B cell (primary cell): ENCODE measurements at regions not wholly inside any gene's neighbourhood (a gene's known extent, or its start where the extent isn't known, plus 50 kb on each side); places are given as distances from the start of the nearest gene placed in this dataset.
"Not testable (repeated sequence)": the region's sequence is repeated elsewhere in the genome, so short reads cannot be mapped to it uniquely, and the experiment has no call there.

Experiments used
- ATAC-seq: fragments of 200-7000 bp; cut with Tn5 transposase; one replicate; pipeline ENCODE4 v1.10.0; 2021; ENCODE audit warnings: low read depth, mild to moderate bottlenecking, moderate number of reproducible peaks, moderate library complexity
- CTCF ChIA-PET: fragments of 350-600 bp; sonication (Branson Sonifier 250); formaldehyde crosslinking; loops from one replicate; lab custom pipeline; 2021; ENCODE audit warnings: antibody characterized with exemption, inconsistent platforms; lab: Charles Lee
- POLR2A ChIA-PET: fragments of 350-600 bp; sonication (Branson Sonifier 250); formaldehyde crosslinking; loops from one replicate; lab custom pipeline; 2021; ENCODE audit warnings: antibody characterized with exemption; lab: Charles Lee
- DNase-seq: peaks from one replicate; pipeline ENCODE4 v3.0.0; 2013
- H2AFZ ChIP-seq: 2 replicates; pipeline ENCODE4 v1.6.1; 2012; ENCODE audit warnings: mild to moderate bottlenecking, low read depth, low read length; ENCODE audit not compliant: insufficient read depth, poor library complexity, severe bottlenecking
- H3K27ac ChIP-seq, 2 donors: 1 replicate in 1 of 2; 2 replicates in 1 of 2; pipeline ENCODE4 v1.5.1; 2012 to 2013; ENCODE audit warnings: low read length in 2 of 2, mild to moderate bottlenecking in 2 of 2, moderate library complexity in 1 of 2
- H3K27me3 ChIP-seq, 4 experiments: fragments of 200-600 bp in 1 of 4; sonication (generic) in 1 of 4; replicated peaks in 1 of 4; 1 replicate in 2 of 4; 2 replicates in 2 of 4; pipeline versions ENCODE4 v1.6.1 to v1.7.0; 2013 to 2016; ENCODE audit warnings: low read length in 3 of 4, mild to moderate bottlenecking in 2 of 4, mixed read lengths in 1 of 4, moderate library complexity in 1 of 4; ENCODE audit not compliant: insufficient read depth in 4 of 4, control insufficient read depth in 3 of 4; ENCODE audit errors: control extremely low read depth in 1 of 4
- H3K36me3 ChIP-seq, 2 experiments: replicated peaks in 1 of 2; 1 replicate in 1 of 2; 2 replicates in 1 of 2; pipeline versions ENCODE4 v1.6.1 to v1.7.1; 2013; ENCODE audit warnings: low read length in 1 of 2; ENCODE audit not compliant: insufficient read depth in 2 of 2, control insufficient read depth in 1 of 2; ENCODE audit errors: control extremely low read depth in 1 of 2, extremely low read depth in 1 of 2
- H3K4me1 ChIP-seq, 2 donors: fragments of 200-600 bp in 1 of 2; sonication (generic) in 1 of 2; 1 replicate in 1 of 2; 2 replicates in 1 of 2; pipeline versions ENCODE4 v1.5.1 to v1.6.1; 2013 to 2017; ENCODE audit warnings: low read length in 2 of 2; ENCODE audit not compliant: control insufficient read depth in 2 of 2, insufficient read depth in 2 of 2
- H3K4me2 ChIP-seq: replicated peaks from 2 replicates; pipeline ENCODE3; 2012; ENCODE audit warnings: mild to moderate bottlenecking, low read depth, low read length; ENCODE audit not compliant: poor library complexity, severe bottlenecking
- H3K4me3 ChIP-seq, 5 experiments: fragments of 200-600 bp in 1 of 5; sonication (generic) in 1 of 5; 1 replicate in 3 of 5; 2 replicates in 2 of 5; pipeline versions ENCODE4 v1.5.1 to v1.7.0; 2011 to 2016; ENCODE audit warnings: low read length in 4 of 5, mild to moderate bottlenecking in 4 of 5, low read depth in 2 of 5, control low read depth in 1 of 5, moderate library complexity in 1 of 5; ENCODE audit not compliant: insufficient read depth in 1 of 5; ENCODE audit errors: control extremely low read depth in 1 of 5, extremely low read depth in 1 of 5
- H3K79me2 ChIP-seq: fragments of 200-600 bp; sonication (generic); one replicate; pipeline ENCODE4 v1.6.0; 2016; ENCODE audit warnings: low read length; ENCODE audit not compliant: control insufficient read depth, insufficient read depth
- H3K9ac ChIP-seq: fragments of 200-600 bp; sonication (generic); 2 replicates; pipeline ENCODE4 v1.6.1; 2017; ENCODE audit warnings: mild to moderate bottlenecking, low read length, moderate library complexity
- H3K9me3 ChIP-seq, 3 donors: one replicate each; pipeline versions ENCODE4 v1.6.1 to v1.7.1; 2013; ENCODE audit warnings: low read length in 2 of 3; ENCODE audit not compliant: control insufficient read depth in 2 of 3, insufficient read depth in 1 of 3; ENCODE audit errors: control extremely low read depth in 1 of 3
- H4K20me1 ChIP-seq: 2 replicates; pipeline ENCODE4 v1.6.0; 2012; ENCODE audit warnings: mild to moderate bottlenecking, low read length; ENCODE audit not compliant: insufficient read depth, control insufficient read depth, poor library complexity, severe bottlenecking
- H3K27ac Mint-ChIP-seq: one replicate; pipeline ENCODE4 v1.8.0; 2021; ENCODE audit warnings: mixed read lengths
- H3K27me3 Mint-ChIP-seq: one replicate; pipeline ENCODE4 v1.8.0; 2021; ENCODE audit warnings: mixed read lengths
- H3K4me1 Mint-ChIP-seq: one replicate; pipeline ENCODE4 v1.8.0; 2021; ENCODE audit warnings: mixed read lengths
- H3K4me3 Mint-ChIP-seq: one replicate; pipeline ENCODE4 v1.8.0; 2021; ENCODE audit warnings: mixed read lengths
- H3K9me3 Mint-ChIP-seq: one replicate; pipeline ENCODE4 v1.8.0; 2022; ENCODE audit warnings: mixed read lengths; ENCODE audit not compliant: insufficient read depth
- WGBS: methylation state at CpG from one replicate; pipeline ENCODE4 v1.1.5; 2013; ENCODE audit warnings: missing lambda C conversion rate; ENCODE audit not compliant: insufficient coverage; 5-methylcytosine and 5-hydroxymethylcytosine counted together
- intact Hi-C: fragments of 100-400 bp; cut with micrococcal nuclease; formaldehyde crosslinking; loops from one replicate; pipeline ENCODE4 v1.10.0; 2022

DNA sequence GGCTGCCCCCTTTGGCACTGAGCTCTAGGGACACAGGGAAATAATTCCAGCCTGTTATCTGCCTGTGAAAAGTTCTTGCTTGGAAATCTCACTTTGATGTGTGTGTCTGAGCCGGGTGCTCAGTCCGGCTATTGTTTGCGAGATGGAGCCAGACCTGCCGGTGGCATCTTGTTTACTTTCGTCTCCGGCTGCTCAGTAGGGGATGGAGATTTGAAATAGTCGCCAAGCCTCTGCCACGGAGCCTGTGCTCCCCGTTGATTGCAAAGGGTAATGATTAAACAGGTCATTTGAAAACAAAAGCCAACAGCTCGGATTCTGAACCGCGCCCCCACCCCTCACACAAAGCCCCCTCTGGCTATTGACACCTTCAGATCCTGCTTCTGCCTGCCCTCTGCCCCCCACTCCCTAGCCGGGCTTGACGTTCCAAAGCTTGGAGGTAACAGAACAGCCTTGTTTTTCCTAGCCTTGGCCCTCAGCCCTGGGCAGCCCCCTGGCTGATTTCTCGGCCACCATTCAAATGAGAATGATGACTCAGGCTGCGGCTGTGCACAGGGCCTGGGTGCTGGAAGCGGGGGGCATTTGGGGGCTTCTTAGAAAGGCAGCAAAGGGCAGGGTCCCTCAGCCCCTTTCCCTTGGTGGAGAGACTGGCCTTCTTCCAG lies 70.8 kb upstream of the SPDYE9 start:
- H3K9me3 ChIP-seq, H3K27me3 Mint-ChIP-seq, H3K4me2 ChIP-seq, H3K9ac ChIP-seq, DNase-seq, H2AFZ ChIP-seq, H3K4me3 ChIP-seq, H3K79me2 ChIP-seq, intact Hi-C loops, ATAC-seq, H3K36me3 ChIP-seq, POLR2A ChIA-PET, CTCF ChIA-PET, H3K4me1 Mint-ChIP-seq, H3K27ac Mint-ChIP-seq, H3K9me3 Mint-ChIP-seq, H3K27me3 ChIP-seq, H3K27ac ChIP-seq, H3K4me1 ChIP-seq, H4K20me1 ChIP-seq, H3K4me3 Mint-ChIP-seq: not testable (repeated sequence)
- no CpG with 5 or more reads among the region's 17 CpGs for WGBS

DNA sequence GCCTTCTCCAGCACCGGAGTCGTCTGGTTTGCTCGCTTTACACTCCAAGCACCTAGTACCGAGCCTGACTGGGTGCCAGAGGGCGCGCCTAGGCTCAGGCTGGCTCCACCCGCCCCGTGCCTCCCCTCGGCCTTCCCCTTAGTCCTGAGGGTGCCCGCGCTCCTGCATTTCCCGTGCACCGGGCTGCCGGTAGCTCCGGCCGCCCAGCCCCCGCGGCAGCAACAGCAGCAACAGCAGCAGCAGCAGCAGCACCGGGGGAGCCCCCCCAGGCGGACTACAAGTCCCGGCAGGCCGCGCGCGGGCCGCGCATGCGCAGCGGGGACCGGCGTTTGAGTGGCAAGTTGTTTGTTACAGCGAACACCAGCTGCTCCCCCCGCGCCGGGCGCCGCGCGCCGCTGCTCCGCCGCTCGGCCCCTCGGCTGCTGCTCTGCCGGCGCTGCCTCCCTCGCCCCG lies 68.8 kb upstream of the SPDYE9 start:
- H4K20me1 ChIP-seq, H3K27ac ChIP-seq, H3K9me3 Mint-ChIP-seq, H3K27me3 ChIP-seq, CTCF ChIA-PET, H3K27me3 Mint-ChIP-seq, H3K4me1 ChIP-seq, H3K9ac ChIP-seq, H3K27ac Mint-ChIP-seq, H2AFZ ChIP-seq, H3K4me1 Mint-ChIP-seq, POLR2A ChIA-PET, H3K36me3 ChIP-seq, intact Hi-C loops, H3K9me3 ChIP-seq, H3K4me3 ChIP-seq, H3K79me2 ChIP-seq, H3K4me2 ChIP-seq: not testable (repeated sequence)
- 0% methylated on average over 11 of the region's 48 CpGs for WGBS
- peak; percentile 89 for ATAC-seq
- peak; percentile 84 for DNase-seq
- peak overlapping the region; percentile 76 for H3K4me3 Mint-ChIP-seq

DNA sequence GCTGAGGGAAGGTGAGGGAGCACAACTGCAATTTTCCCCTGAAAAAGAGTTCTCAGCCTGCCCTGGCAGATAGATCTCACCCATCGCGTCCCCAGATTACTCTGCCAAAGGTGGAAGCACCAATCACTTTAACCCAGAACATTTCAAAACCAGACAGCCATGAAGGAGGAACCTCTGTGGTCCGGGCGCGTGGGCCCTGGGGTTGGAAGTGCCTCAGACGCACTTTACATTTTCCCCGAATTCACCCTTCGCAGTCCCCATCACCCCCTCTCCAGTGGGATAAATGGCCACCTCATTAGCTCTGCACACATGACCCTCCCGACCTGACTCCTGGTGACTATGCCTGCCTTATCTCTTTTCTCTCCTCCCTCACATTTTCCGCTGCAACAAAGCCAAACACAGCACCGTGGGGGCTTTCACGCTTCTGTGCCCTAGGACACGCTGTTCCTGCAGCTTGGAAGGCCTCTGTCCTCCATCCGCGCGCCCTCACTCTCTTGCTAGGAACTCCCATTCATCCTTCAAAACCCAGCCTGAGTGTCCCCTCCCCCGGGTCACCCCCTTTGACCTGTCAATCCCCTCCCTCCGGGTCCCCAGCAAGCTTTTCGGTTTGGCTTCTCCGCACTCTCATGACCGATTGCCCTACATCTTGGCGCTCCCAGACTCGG lies 68.2 kb upstream of the SPDYE9 start:
- no CpG with 5 or more reads among the region's 23 CpGs for WGBS
- H4K20me1 ChIP-seq, DNase-seq, H3K79me2 ChIP-seq, H3K9ac ChIP-seq, H3K36me3 ChIP-seq, H3K9me3 ChIP-seq, H3K4me1 ChIP-seq, H3K27me3 Mint-ChIP-seq, H3K4me3 ChIP-seq, H3K4me2 ChIP-seq, H3K4me1 Mint-ChIP-seq, H3K9me3 Mint-ChIP-seq, ATAC-seq, H3K27ac Mint-ChIP-seq, CTCF ChIA-PET, H3K4me3 Mint-ChIP-seq, H2AFZ ChIP-seq, intact Hi-C loops, H3K27me3 ChIP-seq, POLR2A ChIA-PET, H3K27ac ChIP-seq: not testable (repeated sequence)

DNA sequence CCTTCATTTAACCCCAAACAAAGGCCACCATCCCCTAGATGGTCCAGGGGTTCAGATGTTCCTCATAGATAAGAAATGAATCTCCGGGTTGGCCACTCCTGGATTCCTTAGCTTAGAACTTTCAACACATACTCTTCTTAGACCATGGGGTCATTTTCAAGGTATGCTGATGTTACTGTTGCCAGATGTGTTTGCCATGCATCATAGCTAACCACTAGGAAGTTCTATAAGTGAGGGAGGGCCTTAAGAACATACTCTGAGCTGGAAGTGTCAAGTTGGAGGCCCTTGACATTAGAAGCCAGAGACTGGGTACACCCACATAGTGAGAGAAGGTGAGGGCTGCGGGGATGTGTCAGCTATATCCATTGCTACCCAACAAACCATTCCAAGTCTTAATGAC lies 62.7 kb upstream of the SPDYE9 start:
- CTCF ChIA-PET, H3K9me3 ChIP-seq, H3K4me1 ChIP-seq, H3K4me2 ChIP-seq, intact Hi-C loops, DNase-seq, ATAC-seq, H3K4me1 Mint-ChIP-seq, H3K79me2 ChIP-seq, H3K4me3 ChIP-seq, H4K20me1 ChIP-seq, POLR2A ChIA-PET, H3K9me3 Mint-ChIP-seq, H3K27me3 ChIP-seq, H3K9ac ChIP-seq, H2AFZ ChIP-seq, H3K27ac ChIP-seq, H3K27ac Mint-ChIP-seq, H3K27me3 Mint-ChIP-seq, H3K36me3 ChIP-seq, H3K4me3 Mint-ChIP-seq: not testable (repeated sequence)
- WGBS: no CpG with 5 or more reads among the region's 2 CpGs
